Progenitor cell of endocrine pancreas (in vitro differentiated cells): ENCODE measurements at regions not wholly inside any gene's neighbourhood (a gene's known extent, or its start where the extent isn't known, plus 50 kb on each side); places are given as distances from the start of the nearest gene placed in this dataset.
"Not testable (repeated sequence)": the region's sequence is repeated elsewhere in the genome, so short reads cannot be mapped to it uniquely, and the experiment has no call there.

Source experiments
- DNase-seq: peaks from one replicate; pipeline ENCODE4 v3.0.0; 2021; ENCODE audit warnings: low spot score; ENCODE audit not compliant: unreplicated experiment
- H3K27ac Mint-ChIP-seq: 2 replicates; pipeline ENCODE4 v1.8.0; 2021; ENCODE audit warnings: mild to moderate bottlenecking, moderate library complexity, mixed read lengths
- H3K27me3 Mint-ChIP-seq: 2 replicates; pipeline ENCODE4 v1.8.0; 2021; ENCODE audit warnings: mixed read lengths
- H3K36me3 Mint-ChIP-seq: 2 replicates; pipeline ENCODE4 v1.8.0; 2022; ENCODE audit warnings: mixed read lengths; ENCODE audit not compliant: insufficient read depth
- H3K4me1 Mint-ChIP-seq: 2 replicates; pipeline ENCODE4 v1.8.0; 2021; ENCODE audit warnings: low read depth, mixed read lengths
- H3K4me3 Mint-ChIP-seq: 2 replicates; pipeline ENCODE4 v1.8.0; 2021; ENCODE audit warnings: low read depth, mild to moderate bottlenecking, moderate library complexity, mixed read lengths
- H3K9me3 Mint-ChIP-seq: 2 replicates; pipeline ENCODE4 v1.8.0; 2021; ENCODE audit warnings: low read depth, mixed read lengths
- TF ChIP-seq, protein P1 (sequence below): fragments of 200-600 bp; sonication (generic); IDR thresholded peaks from one replicate; pipeline ENCODE4 v1.5.0; 2021; ENCODE audit warnings: antibody characterized with exemption, mild to moderate bottlenecking; ENCODE audit not compliant: unreplicated experiment

GRCh38 chr2:16068552-16068940 lies 128.2 kb downstream of the MYCN start:
- Mint-ChIP-seq H3K4me3 (peak overlapping the region; percentile 1), H3K36me3 (peaks cover 6% of the 10 kb centered on the region)

GRCh38 chr2:16067866-16068551 lies 127.7 kb downstream of the MYCN start:
- H3K27ac Mint-ChIP-seq: no peak overlapping the region
- H3K9me3 Mint-ChIP-seq: peaks cover 6% of the 10 kb centered on the region
- DNase-seq: no peak
- peaks cover 6% of the 10 kb centered on the region for H3K36me3 Mint-ChIP-seq
- no peak overlapping the region for H3K4me3 Mint-ChIP-seq
- TF ChIP-seq, protein P1, sequence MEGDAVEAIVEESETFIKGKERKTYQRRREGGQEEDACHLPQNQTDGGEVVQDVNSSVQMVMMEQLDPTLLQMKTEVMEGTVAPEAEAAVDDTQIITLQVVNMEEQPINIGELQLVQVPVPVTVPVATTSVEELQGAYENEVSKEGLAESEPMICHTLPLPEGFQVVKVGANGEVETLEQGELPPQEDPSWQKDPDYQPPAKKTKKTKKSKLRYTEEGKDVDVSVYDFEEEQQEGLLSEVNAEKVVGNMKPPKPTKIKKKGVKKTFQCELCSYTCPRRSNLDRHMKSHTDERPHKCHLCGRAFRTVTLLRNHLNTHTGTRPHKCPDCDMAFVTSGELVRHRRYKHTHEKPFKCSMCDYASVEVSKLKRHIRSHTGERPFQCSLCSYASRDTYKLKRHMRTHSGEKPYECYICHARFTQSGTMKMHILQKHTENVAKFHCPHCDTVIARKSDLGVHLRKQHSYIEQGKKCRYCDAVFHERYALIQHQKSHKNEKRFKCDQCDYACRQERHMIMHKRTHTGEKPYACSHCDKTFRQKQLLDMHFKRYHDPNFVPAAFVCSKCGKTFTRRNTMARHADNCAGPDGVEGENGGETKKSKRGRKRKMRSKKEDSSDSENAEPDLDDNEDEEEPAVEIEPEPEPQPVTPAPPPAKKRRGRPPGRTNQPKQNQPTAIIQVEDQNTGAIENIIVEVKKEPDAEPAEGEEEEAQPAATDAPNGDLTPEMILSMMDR: no peak
- no peaks in the 10 kb centered on the region for H3K27me3 Mint-ChIP-seq
- H3K4me1 Mint-ChIP-seq: peaks cover 57% of the 10 kb centered on the region

More at GRCh38 chr2:16068552-16068940, 128.2 kb downstream of the MYCN start:
- TF ChIP-seq, protein P1: no peak
- Mint-ChIP-seq H3K27ac (no peak overlapping the region), H3K27me3 (peaks cover 3% of the 10 kb centered on the region), H3K9me3 (peaks cover 6% of the 10 kb centered on the region), H3K4me1 (peaks cover 57% of the 10 kb centered on the region)
- DNase-seq: no peak

GRCh38 chr2:16067444-16067843 lies 127.1 kb downstream of the MYCN start:
- TF ChIP-seq, protein P1: no peak
- Mint-ChIP-seq H3K4me3 (no peak overlapping the region), H3K4me1 (peaks cover 57% of the 10 kb centered on the region), H3K27me3 (no peaks in the 10 kb centered on the region), H3K36me3 (peaks cover 7% of the 10 kb centered on the region), H3K9me3 (peaks cover 10% of the 10 kb centered on the region), H3K27ac (no peak overlapping the region)
- DNase-seq: no peak

GRCh38 chr2:16067037-16067406 lies 126.7 kb downstream of the MYCN start:
- no peak overlapping the region for H3K4me3 Mint-ChIP-seq

DNA sequence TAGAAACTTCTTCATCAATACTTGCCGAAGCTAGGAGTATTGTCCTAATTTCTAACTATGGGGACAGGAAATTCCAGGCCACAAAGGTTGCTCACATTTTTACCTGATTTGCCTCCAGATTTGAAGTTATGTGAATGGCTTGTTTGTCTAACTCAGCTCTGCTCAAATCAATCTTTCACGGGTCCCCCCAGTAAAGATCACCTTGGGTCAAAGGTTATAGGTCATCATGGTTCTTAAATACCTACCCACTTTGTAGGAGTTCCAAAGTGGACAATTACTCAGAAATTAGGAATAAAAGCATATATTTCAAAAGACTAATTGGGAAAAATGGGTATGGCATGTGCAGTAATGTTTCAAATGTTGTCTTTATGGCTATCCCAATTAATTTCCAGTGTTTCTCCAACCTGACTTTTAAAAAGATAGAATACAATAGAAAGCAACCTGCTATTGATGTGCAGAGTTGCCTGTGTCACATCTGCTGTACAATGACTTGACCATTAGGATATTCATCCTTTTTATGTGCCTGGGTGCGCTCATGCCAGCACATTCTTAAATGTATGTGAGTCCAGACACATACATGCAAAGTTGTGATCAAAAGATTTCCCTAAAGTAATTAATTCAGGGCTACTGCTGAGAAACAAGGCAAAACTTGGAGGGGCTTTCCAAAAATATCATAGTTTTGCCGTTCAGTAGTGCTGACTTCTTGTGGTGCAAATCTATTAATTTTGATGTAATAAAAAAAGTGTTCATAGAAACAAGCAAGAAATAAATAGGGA lies 126.1 kb downstream of the MYCN start:
- peak overlapping the region; percentile 76 for H3K27ac Mint-ChIP-seq
- peaks cover 14% of the 10 kb centered on the region for H3K9me3 Mint-ChIP-seq
- no peak overlapping the region for H3K4me3 Mint-ChIP-seq
- H3K36me3 Mint-ChIP-seq: peaks cover 7% of the 10 kb centered on the region
- no peak for DNase-seq
- H3K4me1 Mint-ChIP-seq: peaks cover 57% of the 10 kb centered on the region
- no peaks in the 10 kb centered on the region for H3K27me3 Mint-ChIP-seq
- TF ChIP-seq, protein P1: no peak

More at GRCh38 chr2:16067037-16067406, 126.7 kb downstream of the MYCN start:
- H3K9me3 Mint-ChIP-seq: peaks cover 13% of the 10 kb centered on the region
- peaks cover 7% of the 10 kb centered on the region for H3K36me3 Mint-ChIP-seq
- H3K27ac Mint-ChIP-seq: peak overlapping the region; percentile 17
- peaks cover 57% of the 10 kb centered on the region for H3K4me1 Mint-ChIP-seq
- H3K27me3 Mint-ChIP-seq: no peaks in the 10 kb centered on the region
- TF ChIP-seq, protein P1: no peak
- DNase-seq: no peak

DNA sequence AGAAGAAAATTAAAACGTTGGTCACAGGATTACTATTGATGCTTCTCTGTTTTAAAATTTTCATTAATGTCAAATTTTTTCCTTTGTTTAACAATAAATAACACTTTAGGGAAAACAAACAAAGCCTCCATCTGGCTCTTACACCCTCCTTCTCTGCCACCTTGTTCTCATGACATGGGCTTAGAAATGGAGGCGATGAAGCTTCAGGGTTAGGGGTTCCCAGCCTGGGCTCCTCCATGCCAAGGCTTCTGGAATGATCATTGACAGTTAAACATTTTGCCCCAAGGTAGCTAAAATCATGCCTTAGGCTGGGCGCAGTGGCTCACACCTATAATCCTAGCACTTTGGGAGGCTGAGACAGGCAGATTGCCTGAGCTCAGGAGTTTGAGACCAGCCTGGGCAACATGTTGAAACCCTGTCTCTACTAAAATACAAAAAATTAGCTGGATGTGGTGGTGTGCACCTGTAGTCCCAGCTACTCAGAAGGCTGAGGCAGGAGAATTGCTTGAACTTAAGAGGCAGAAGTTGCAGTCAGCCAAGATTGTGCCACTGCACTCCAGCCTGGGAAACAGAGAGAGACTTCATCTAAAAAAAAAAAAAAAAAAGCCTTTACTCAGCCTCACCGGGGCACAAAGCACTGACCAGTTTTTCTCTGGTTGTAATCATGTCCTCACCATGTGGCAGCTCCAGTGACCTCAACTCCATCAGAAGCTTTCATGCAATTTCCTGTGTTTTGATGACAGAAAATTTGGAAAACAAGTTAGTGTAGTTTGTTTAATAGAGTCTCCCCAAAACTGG lies 125.1 kb downstream of the MYCN start:
- H3K27ac Mint-ChIP-seq: peak overlapping the region; percentile 74
- peaks cover 48% of the 10 kb centered on the region for H3K4me1 Mint-ChIP-seq
- H3K27me3 Mint-ChIP-seq, DNase-seq, H3K4me3 Mint-ChIP-seq, H3K36me3 Mint-ChIP-seq: not testable (repeated sequence)
- H3K9me3 Mint-ChIP-seq: peaks cover 14% of the 10 kb centered on the region
